Astrocyte of the cerebellum (primary cell): ENCODE measurements at regions not wholly inside any gene's neighbourhood (a gene's known extent, or its start where the extent isn't known, plus 50 kb on each side); places are given as distances from the start of the nearest gene placed in this dataset.

ENCODE experiments used
- DNase-seq: peaks from one replicate; pipeline ENCODE4 v3.0.0-alpha.2; 2011; ENCODE audit warnings: low read depth
- H3K4me3 ChIP-seq: 2 replicates; pipeline ENCODE4 v1.5.1; 2011; ENCODE audit warnings: mild to moderate bottlenecking, low read depth, low read length, moderate library complexity
- in situ Hi-C: cut with HindIII; loops from 2 replicates; pipeline ENCODE4 v1.10.0; 2017; ENCODE audit warnings: low sequenced_read_pairs
- TF ChIP-seq, protein P1 (sequence below): IDR thresholded peaks from 2 replicates; pipeline ENCODE4 v1.5.1; 2012; ENCODE audit warnings: low read length, low read depth, moderate library complexity, mild to moderate bottlenecking; ENCODE audit errors: missing control alignments

DNA sequence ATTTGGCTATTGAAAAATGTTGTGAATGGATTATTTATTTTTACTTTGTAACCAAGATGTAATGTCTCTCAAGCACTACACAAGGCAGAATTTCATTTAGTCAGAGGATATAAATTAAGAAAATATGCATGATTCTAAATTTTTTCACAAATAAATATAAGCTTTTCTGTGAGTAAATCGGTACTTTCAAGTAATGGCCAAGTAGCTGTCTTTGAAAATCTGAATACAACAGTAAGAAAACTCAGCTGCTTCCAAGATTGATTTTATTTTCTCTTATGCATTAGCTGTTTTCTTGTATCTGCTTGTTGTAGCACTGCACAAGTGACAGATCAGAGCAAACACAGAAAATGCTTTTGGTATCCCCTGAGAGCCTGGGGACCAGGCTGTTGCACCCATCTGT, 998.5 kb upstream of the GHITM start:
- in situ Hi-C loops: no loop called here
- no peak for DNase-seq
- TF ChIP-seq, protein P1, sequence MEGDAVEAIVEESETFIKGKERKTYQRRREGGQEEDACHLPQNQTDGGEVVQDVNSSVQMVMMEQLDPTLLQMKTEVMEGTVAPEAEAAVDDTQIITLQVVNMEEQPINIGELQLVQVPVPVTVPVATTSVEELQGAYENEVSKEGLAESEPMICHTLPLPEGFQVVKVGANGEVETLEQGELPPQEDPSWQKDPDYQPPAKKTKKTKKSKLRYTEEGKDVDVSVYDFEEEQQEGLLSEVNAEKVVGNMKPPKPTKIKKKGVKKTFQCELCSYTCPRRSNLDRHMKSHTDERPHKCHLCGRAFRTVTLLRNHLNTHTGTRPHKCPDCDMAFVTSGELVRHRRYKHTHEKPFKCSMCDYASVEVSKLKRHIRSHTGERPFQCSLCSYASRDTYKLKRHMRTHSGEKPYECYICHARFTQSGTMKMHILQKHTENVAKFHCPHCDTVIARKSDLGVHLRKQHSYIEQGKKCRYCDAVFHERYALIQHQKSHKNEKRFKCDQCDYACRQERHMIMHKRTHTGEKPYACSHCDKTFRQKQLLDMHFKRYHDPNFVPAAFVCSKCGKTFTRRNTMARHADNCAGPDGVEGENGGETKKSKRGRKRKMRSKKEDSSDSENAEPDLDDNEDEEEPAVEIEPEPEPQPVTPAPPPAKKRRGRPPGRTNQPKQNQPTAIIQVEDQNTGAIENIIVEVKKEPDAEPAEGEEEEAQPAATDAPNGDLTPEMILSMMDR: no peak
- no peak overlapping the region for H3K4me3 ChIP-seq

DNA sequence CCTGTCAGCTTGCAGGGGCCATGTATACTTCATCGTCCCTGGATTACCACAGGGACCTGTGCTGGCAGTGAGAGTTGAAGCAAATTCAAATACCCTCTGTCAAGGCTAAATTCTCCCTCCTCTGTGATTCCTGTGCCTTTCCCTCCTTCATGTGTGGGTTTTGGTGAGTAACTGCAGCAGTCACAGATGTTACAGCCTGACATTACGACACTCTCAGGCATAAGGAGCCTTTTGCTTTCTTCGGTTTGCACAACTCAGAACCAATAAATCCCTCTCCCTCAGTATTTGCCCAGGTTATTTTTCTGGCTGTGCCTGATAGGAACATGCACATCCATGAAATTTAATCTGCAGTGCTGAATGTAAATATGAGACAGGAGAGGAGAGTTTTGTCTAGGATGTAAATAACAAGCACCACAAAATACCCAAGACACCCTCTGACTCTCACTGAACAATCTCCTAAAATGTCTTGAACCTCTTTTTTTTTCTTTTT, 997.2 kb upstream of the GHITM start:
- in situ Hi-C loops: no loop called here
- H3K4me3 ChIP-seq: no peak overlapping the region
- TF ChIP-seq, protein P1: no peak
- DNase-seq: no peak

DNA sequence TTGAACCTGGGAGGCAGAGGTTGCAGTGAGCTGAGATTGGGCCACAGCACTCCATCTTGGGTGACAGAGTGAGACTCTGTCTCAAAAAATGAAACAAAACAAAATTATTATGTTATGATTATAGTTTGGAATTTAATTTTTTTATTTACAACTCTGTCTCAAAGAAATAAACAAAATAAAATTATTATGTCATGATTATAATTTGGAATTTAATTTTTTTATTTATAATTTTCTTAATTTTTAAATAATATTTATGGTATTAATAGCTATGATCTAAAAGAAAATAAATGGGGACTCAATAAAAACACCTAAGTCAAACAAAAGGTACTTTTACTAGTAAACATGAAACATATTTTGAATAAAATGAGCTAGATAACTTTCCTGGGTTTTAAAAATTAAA, 994.8 kb upstream of the GHITM start:
- DNase-seq: no peak
- TF ChIP-seq, protein P1: no peak
- in situ Hi-C loops: no loop called here
- H3K4me3 ChIP-seq: no peak overlapping the region

DNA sequence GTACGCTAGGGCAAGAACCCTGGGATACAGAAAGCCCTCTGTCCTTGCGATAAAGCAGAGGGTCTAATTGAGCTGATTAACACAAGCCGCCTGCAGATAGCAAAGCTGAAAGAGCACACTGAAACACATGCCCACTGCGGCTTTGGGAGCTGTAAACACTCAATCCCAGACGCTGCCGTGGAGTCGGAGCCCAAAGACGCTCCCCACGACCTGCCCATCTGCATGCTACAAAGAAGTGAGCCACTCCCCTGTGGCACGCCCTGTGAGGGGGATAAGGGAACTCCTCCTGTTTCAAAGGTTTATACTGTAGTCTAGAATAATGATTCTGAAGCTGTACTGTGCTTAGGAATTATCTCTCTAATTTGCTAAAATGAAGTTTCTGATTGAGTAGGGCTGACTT, 985.6 kb upstream of the GHITM start:
- H3K4me3 ChIP-seq: no peak overlapping the region
- TF ChIP-seq, protein P1: no peak
- in situ Hi-C loops: no loop called here
- no peak for DNase-seq

DNA sequence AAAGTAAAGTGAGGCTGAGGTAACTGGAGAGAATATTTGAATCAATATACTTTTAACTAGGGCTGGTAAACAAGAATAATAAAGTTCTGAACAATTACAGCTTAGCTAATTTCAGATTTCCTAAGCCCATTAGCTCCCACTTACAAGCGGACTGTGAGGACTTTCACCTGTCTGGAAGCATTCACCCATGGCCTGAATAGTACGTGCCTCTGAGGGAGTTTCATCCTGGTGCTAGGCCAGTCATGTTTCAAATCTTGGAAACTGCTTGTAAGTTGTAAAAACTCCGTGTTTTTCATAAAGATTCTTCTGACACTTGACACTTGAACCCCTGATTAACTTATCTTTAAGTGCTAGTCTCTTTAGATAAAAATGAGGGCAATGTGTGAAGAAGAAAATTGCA, 975.2 kb upstream of the GHITM start:
- no peak overlapping the region for H3K4me3 ChIP-seq
- in situ Hi-C loops: no loop called here
- TF ChIP-seq, protein P1: no peak
- DNase-seq: no peak

DNA sequence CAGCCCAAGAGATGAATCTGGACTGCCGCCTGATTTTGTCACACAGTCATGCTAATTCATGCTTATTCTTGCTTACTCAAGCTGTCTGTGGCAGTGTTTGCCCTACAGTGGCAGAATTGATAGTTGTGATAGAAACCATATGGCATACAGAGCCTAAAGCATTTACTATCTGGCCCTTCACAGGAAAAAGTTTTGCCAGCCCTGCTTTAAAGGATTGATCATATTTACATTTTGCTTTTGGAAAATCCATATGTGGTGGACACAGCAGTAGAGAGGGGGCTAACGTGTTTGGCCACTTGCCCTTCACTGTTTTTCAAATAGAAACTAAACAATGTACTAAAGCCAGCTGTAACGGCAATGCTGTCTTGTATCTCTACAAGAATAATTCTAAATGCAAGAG, 974.0 kb upstream of the GHITM start:
- TF ChIP-seq, protein P1: no peak
- H3K4me3 ChIP-seq: no peak overlapping the region
- no peak for DNase-seq
- in situ Hi-C loops: no loop called here

DNA sequence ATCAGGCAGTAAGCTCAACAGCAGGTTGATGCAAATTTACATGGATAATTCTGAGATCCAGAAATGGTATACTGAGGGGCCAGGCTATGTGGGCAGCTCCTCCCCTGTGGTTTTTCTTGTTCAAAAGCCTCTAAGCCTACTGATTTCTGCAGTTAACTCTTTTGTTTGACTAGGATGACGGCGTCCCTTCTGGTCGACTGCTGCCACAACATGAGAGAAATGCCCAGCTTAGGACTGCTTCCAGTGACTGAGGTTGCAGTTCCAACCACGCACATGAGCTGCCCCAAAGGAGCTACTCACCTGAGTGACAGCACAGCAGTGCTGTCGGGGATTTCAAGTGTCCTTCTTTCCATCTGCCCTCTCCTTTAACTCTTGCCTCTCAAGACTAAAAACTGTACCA, 973.0 kb upstream of the GHITM start:
- no peak overlapping the region for H3K4me3 ChIP-seq
- TF ChIP-seq, protein P1: peak; percentile 28
- no peak for DNase-seq
- in situ Hi-C loops: no loop called here
